GM19099 (cell line): ENCODE measurements at regions not wholly inside any gene's neighbourhood (a gene's known extent, or its start where the extent isn't known, plus 50 kb on each side); places are given as distances from the start of the nearest gene placed in this dataset.

Source experiments
- POLR2A ChIP-seq: IDR thresholded peaks from 3 replicates; pipeline ENCODE4 v1.6.1; 2011; ENCODE audit warnings: low read depth; ENCODE audit not compliant: insufficient read length; ENCODE audit errors: extremely low read depth

GRCh38 chr3:106719077-106719476, 658.2 kb upstream of the CCDC54 start:
- TF ChIP-seq POLR2A: no peak

- TF ChIP-seq POLR2A: no peak
These were observed 657.7 kb upstream of the CCDC54 start for GRCh38 chr3:106719583-106719982.

- TF ChIP-seq POLR2A: no peak
These were observed 656.7 kb upstream of the CCDC54 start for GRCh38 chr3:106720510-106720909.

- no peak for TF ChIP-seq POLR2A
These were observed 651.7 kb upstream of the CCDC54 start for GRCh38 chr3:106725566-106725965.

- no peak for TF ChIP-seq POLR2A
These were observed 648.7 kb upstream of the CCDC54 start for GRCh38 chr3:106728315-106729098.

- no peak for TF ChIP-seq POLR2A
These were observed 647.8 kb upstream of the CCDC54 start for GRCh38 chr3:106729481-106729880.

GRCh38 chr3:106731230-106731629, 646.0 kb upstream of the CCDC54 start:
- TF ChIP-seq POLR2A: no peak

- no peak for TF ChIP-seq POLR2A
These were observed 642.5 kb upstream of the CCDC54 start for GRCh38 chr3:106734712-106735111.

- TF ChIP-seq POLR2A: no peak
These were observed 640.0 kb upstream of the CCDC54 start for GRCh38 chr3:106737265-106737664.

- TF ChIP-seq POLR2A: no peak
These were observed 637.1 kb upstream of the CCDC54 start for GRCh38 chr3:106740116-106740515.

GRCh38 chr3:106745344-106746168, 631.7 kb upstream of the CCDC54 start:
- no peak for TF ChIP-seq POLR2A

GRCh38 chr3:106746286-106746685, 631.0 kb upstream of the CCDC54 start:
- no peak for TF ChIP-seq POLR2A

GRCh38 chr3:106748472-106749262, 628.6 kb upstream of the CCDC54 start:
- TF ChIP-seq POLR2A: no peak

- no peak for TF ChIP-seq POLR2A
These were observed 627.1 kb upstream of the CCDC54 start for GRCh38 chr3:106750092-106750491.

GRCh38 chr3:106755336-106755735, 621.9 kb upstream of the CCDC54 start:
- TF ChIP-seq POLR2A: no peak
